ENCODE measurements at regions not wholly inside any gene's neighbourhood (a gene's known extent, or its start where the extent isn't known, plus 50 kb on each side); places are given as distances from the start of the nearest gene placed in this dataset.

GRCh38 chr21:15444118-15444960 is 285.4 kb upstream of the USP25 start:
- Histone ChIP-seq H3K27me3 (ENCODE audit: control insufficient read depth, insufficient read depth, low read length) (no peaks in the 10 kb centered on the region), H3K4me3 (ENCODE audit: low read length) (no peak overlapping the region), H3K4me1 (ENCODE audit: control insufficient read depth, insufficient read depth, low read length) (no peaks in the 10 kb centered on the region), H3K9me3 (ENCODE audit: control insufficient read depth, insufficient read depth, low read length) (no peaks in the 10 kb centered on the region), H3K27ac (ENCODE audit: low read length) (no peak overlapping the region), H3K36me3 (ENCODE audit: control insufficient read depth, insufficient read depth, low read length) (no peaks in the 10 kb centered on the region)
- ATAC-seq = no peak
- H3K27ac Mint-ChIP-seq = no peak overlapping the region
- no peak for DNase-seq
- intact Hi-C loops (cut with micrococcal nuclease) = no loop called here
- no peaks in the 10 kb centered on the region for H3K27me3 Mint-ChIP-seq (ENCODE audit: low read depth in 2 of 2)
- no peaks in the 10 kb centered on the region for H3K9me3 Mint-ChIP-seq
- no peaks in the 10 kb centered on the region for H3K36me3 Mint-ChIP-seq
- WGBS (ENCODE audit: insufficient coverage) = 69% methylated on average over 7 of the region's 7 CpGs
- H3K4me3 Mint-ChIP-seq = no peak overlapping the region
- no peak for TF ChIP-seq CTCF (IDR thresholded peaks at IDR 0.05)
- H3K4me1 Mint-ChIP-seq = no peaks in the 10 kb centered on the region

GRCh38 chr21:15445327-15445726 is 284.5 kb upstream of the USP25 start:
- no peaks in the 10 kb centered on the region for H3K9me3 Mint-ChIP-seq
- intact Hi-C loops (cut with micrococcal nuclease) = no loop called here
- no peak overlapping the region for H3K27ac ChIP-seq (ENCODE audit: low read length)
- no peak overlapping the region for H3K4me3 Mint-ChIP-seq
- TF ChIP-seq CTCF (IDR thresholded peaks at IDR 0.05) = no peak
- H3K27me3 ChIP-seq (ENCODE audit: control insufficient read depth, insufficient read depth, low read length) = no peaks in the 10 kb centered on the region
- no peak overlapping the region for H3K4me3 ChIP-seq (ENCODE audit: low read length)
- ATAC-seq (no peak), DNase-seq (no peak)
- no peaks in the 10 kb centered on the region for H3K9me3 ChIP-seq (ENCODE audit: control insufficient read depth, insufficient read depth, low read length)
- 50% methylated on average over 1 of the region's 2 CpGs for WGBS (ENCODE audit: insufficient coverage)
- H3K4me1 ChIP-seq (ENCODE audit: control insufficient read depth, insufficient read depth, low read length) = no peaks in the 10 kb centered on the region
- no peaks in the 10 kb centered on the region for H3K4me1 Mint-ChIP-seq
- H3K36me3 Mint-ChIP-seq = no peaks in the 10 kb centered on the region
- H3K27ac Mint-ChIP-seq = no peak overlapping the region
- H3K27me3 Mint-ChIP-seq (ENCODE audit: low read depth in 2 of 2) = no peaks in the 10 kb centered on the region
- no peaks in the 10 kb centered on the region for H3K36me3 ChIP-seq (ENCODE audit: control insufficient read depth, insufficient read depth, low read length)

DNA sequence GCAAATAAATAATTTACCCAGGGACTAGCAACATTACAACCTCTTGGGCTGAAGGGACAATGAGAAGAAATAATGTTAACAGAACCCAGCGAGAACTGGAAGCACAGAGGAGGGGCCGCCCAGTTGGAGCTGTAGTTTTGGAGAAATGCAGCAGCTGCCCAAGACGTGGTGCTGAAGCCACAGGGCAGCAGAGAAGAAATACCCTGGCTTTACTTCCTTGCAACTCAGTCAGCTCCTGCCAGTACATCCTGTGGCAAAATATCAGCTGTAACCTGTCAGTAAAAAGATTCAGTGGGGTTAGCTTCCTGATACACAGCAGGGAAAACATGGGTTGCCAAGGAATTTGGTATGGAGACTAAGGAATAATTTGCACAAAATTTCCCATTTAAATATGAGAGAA is 283.6 kb upstream of the USP25 start:
- H3K27ac ChIP-seq (ENCODE audit: low read length) = no peak overlapping the region
- H3K36me3 Mint-ChIP-seq = no peaks in the 10 kb centered on the region
- H3K4me1 ChIP-seq (ENCODE audit: control insufficient read depth, insufficient read depth, low read length) = no peaks in the 10 kb centered on the region
- H3K4me1 Mint-ChIP-seq = no peaks in the 10 kb centered on the region
- H3K27me3 Mint-ChIP-seq (ENCODE audit: low read depth in 2 of 2) = no peaks in the 10 kb centered on the region
- no peak overlapping the region for H3K27ac Mint-ChIP-seq
- no peak for TF ChIP-seq CTCF (IDR thresholded peaks at IDR 0.05)
- H3K36me3 ChIP-seq (ENCODE audit: control insufficient read depth, insufficient read depth, low read length) = no peaks in the 10 kb centered on the region
- no peak for DNase-seq
- no peaks in the 10 kb centered on the region for H3K9me3 ChIP-seq (ENCODE audit: control insufficient read depth, insufficient read depth, low read length)
- H3K4me3 ChIP-seq (ENCODE audit: low read length) = no peak overlapping the region
- intact Hi-C loops (cut with micrococcal nuclease) = no loop called here
- no peak overlapping the region for H3K4me3 Mint-ChIP-seq
- WGBS (ENCODE audit: insufficient coverage) = 33% methylated on average over 3 of the region's 3 CpGs
- no peak for ATAC-seq
- no peaks in the 10 kb centered on the region for H3K27me3 ChIP-seq (ENCODE audit: control insufficient read depth, insufficient read depth, low read length)
- H3K9me3 Mint-ChIP-seq = no peaks in the 10 kb centered on the region

DNA sequence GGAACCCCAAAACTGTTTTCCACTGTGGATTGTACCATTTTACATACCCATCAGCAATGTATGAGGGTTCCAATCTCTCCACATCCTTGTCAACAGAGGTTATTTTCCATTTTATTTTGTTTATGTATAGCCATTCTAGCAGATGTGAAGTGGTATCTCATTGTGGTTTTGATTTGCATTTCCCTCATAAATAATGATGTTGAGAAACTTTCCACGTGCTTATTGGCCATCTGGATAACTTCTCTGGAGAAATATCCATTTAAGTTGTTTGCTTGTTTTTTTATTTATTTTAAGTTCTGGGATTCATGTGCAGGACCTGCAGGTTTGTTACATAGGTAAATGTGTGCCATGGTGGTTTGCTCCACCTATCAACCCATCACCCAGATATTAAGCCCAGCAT is 280.2 kb upstream of the USP25 start:
- Mint-ChIP-seq H3K4me3 (no peak overlapping the region), H3K27me3 (ENCODE audit: low read depth in 2 of 2) (peaks cover 0 to 2% of the 10 kb centered on the region in 2 donors), H3K4me1 (no peaks in the 10 kb centered on the region), H3K27ac (no peak overlapping the region), H3K9me3 (no peaks in the 10 kb centered on the region), H3K36me3 (no peaks in the 10 kb centered on the region)
- Histone ChIP-seq H3K9me3 (ENCODE audit: control insufficient read depth, insufficient read depth, low read length) (no peaks in the 10 kb centered on the region), H3K4me3 (ENCODE audit: low read length) (no peak overlapping the region), H3K4me1 (ENCODE audit: control insufficient read depth, insufficient read depth, low read length) (no peaks in the 10 kb centered on the region), H3K27ac (ENCODE audit: low read length) (no peak overlapping the region), H3K36me3 (ENCODE audit: control insufficient read depth, insufficient read depth, low read length) (no peaks in the 10 kb centered on the region), H3K27me3 (ENCODE audit: control insufficient read depth, insufficient read depth, low read length) (no peaks in the 10 kb centered on the region)
- ATAC-seq (no peak), DNase-seq (no peak)
- WGBS (ENCODE audit: insufficient coverage) = 63% methylated on average over 1 of the region's 1 CpG
- intact Hi-C loops (cut with micrococcal nuclease) = no loop called here
- no peak for TF ChIP-seq CTCF (IDR thresholded peaks at IDR 0.05)
